ENCODE measurements at regions not wholly inside any gene's neighbourhood (a gene's known extent, or its start where the extent isn't known, plus 50 kb on each side); places are given as distances from the start of the nearest gene placed in this dataset.
"Not testable (repeated sequence)": the region's sequence is repeated elsewhere in the genome, so short reads cannot be mapped to it uniquely, and the experiment has no call there.

DNA sequence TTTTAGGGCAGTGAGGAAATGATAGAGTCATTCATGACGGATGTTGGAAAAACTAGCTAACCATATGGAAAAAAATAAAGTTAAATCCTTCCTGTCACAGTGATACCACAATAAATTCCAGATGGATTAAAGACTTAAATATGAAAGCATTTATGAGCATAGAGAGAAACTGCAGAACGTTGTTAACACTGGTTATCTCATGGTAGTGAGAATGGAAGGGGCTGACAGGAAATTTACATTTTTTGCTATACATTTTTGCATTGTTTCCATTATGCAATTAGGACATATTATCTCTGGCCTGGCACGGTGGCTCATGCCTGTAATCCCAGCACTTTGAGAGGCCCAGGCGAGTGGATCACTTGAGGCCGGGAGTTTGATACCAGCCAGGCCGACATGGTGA is 130.5 kb upstream of the VOPP1 start:
- DNase-seq (ENCODE audit: low read depth): not testable (repeated sequence)

DNA sequence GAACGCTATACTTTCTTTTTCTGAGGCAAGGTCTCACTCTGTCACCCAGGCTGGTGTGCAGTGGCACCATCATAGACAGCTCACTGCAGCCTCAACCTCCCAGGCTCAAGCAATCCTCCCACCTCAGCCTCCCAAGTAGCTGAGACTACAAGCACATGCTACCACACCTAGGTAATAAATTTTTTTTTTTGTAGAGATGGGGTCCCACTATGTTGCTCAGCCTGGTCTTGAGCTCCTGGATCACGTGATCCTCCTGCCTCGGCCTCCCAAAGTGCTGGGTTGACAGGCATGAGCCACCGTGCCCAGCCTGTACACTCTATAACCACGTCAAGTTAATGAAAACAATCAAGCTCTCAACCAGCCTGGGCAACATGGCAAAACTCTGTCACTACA is 127.1 kb upstream of the VOPP1 start:
- DNase-seq (ENCODE audit: low read depth): not testable (repeated sequence)

DNA sequence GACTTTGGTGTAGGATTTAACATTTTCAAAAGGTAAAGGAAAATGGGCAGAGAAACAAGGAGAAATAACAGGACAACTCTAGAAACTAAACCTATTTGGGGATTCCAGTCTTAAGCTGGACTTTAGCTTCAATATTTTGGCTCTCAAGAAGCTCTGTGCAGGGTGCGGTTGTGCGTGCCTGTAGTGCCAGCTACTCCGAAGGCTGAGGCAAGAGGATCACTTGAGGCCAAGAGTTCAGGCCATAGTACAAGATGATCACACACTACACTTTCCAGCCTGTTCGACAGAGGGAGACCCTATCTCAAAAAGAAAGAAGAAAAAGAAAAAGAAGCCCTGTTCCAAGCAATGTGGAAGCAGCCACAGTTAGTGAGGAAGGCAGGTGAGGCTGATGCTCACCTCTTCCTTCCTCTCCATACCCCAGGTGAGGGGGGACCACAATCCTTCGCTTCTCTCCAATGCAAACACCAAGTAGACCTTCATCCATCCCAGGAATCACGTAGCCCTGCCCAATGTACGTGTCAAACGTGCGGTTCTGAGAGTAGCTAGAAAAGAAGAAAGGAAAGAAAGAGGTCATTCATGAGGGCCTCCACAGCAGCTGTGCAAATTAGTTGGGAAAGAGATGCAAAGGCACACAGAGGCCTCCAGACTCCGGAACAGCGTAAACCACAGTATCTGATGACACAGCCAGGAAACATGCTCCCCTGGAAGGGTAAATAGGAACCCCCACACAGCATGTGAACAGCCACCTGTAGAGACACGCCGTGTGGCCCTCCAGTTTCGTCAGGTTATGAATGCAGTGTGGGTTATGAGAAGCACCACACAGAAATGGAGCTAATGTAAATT is 126.5 kb upstream of the VOPP1 start:
- not testable (repeated sequence) for DNase-seq (ENCODE audit: low read depth)

DNA sequence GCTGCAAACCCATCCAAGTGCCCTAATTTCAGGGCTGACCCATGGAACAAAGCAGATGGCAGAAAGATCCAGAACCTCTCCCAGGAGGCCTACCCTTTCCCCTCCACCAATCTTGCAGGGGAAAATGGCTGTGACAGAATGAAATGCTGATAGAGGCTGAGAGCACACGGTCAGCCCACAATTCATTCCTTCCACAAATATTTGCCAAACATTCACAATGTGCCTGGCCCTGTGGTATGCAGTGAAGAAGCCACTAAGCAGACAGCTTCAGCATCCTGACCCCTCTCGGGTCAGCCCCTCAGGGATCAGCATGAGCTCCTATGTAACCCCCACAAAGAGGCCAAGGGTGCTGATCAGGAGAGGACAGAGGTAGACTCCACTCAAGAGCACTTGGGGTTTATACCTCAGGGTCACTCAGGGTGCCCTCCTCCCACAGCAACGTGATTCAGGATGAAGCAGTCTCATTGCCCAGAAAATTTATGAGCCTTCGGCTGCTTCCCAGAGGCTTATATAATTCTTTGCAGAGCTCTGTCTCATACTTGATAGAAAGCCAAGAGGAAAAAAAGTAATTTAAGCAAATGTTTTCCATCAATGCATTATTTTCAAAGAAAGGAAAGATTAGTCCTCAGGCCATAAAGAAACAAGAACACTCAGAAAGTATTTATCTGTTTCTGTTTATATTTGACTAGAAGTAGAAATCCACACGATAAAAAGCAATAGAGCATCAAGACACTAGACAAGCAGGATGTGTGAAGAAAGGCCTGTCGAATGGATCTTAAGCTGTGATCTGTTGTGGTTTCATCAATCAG is 123.8 kb upstream of the VOPP1 start:
- peak; percentile 80 for DNase-seq (ENCODE audit: low read depth)

DNA sequence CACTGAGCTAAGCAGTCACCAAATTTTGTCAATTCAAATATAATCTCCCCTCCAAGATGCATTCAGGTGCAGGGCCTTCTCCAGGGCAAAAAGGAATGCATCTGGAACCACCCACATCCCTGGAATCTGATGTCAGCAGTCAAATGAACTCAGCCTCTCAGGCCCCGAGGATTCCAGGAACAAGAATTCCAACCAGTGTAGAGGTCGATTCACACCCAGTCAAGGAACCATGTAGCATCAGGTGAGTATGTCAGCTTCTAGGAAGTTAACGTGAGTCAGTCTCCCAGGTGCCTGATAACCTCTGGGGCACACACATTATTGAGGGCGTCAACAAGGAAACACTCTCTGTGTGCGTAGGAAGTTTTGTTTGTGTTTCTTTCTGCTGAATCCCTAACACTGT is 122.2 kb upstream of the VOPP1 start:
- DNase-seq (ENCODE audit: low read depth): not testable (repeated sequence)

DNA sequence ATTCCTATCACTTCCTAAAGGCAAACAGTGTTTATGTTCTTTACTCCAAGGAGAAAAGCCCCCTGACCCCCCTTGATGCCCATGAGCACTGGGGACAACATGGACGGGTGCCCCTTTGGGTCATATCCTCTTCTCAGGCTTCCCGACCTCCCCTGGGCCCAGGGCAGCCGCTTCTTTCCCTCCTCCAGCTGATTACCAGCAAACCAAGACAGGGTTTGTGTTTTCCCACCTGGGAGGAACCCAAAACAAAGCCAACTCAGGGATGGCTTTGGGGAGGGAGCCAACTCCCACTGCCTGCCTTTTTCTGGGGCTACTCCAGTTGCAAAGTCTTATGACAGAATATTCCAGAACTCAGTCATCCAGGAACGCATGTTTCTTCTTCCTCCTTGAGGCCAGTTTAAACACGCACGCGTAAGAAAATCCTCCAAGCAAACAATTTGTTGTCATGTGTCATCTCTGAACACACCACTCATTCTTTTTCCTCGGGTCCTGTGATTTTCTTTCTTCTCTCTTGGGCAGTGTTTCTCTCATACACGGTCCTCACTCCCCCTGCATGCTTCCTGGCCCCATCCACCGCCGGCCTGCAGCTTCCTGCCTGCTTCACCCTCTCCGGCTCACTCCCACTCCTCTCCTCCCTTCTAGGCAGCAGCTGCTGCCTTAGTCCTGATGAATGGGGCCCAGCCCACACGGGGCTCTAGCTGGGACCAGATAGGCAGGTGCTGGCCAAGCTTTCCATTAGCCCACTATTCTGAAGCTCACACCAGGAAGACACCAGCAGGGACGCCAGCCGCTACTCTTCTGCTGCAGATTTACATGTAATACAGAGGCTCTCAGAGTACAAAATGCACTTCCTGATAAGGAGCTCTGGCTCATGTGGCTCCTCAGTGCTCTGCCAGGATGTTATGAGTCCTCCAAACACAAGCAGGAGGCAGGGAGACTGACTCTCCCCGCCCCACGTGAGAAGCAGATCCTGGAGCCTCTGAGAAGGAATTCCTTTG is 116.7 kb upstream of the VOPP1 start:
- DNase-seq (ENCODE audit: low read depth): peak; percentile 49

DNA sequence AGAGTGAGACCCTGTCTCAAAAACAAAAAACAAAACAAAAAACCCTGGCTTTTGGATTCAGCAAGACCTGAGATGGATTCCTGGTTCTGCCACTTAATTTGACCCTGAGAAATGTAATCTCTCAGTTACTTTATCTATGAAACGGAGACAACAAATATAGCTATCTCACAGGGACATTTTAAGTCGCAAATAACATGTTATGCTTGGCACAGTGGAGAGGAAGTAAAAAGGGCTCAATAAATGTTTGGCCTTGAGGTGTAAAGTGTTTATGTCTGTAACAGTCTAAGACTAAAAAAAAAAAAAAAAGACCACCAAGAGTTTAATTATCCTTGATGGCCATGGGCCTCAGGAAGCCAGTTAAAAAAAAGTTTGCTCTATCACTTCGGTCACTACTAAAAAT is 116.0 kb upstream of the VOPP1 start:
- DNase-seq (ENCODE audit: low read depth): not testable (repeated sequence)

DNA sequence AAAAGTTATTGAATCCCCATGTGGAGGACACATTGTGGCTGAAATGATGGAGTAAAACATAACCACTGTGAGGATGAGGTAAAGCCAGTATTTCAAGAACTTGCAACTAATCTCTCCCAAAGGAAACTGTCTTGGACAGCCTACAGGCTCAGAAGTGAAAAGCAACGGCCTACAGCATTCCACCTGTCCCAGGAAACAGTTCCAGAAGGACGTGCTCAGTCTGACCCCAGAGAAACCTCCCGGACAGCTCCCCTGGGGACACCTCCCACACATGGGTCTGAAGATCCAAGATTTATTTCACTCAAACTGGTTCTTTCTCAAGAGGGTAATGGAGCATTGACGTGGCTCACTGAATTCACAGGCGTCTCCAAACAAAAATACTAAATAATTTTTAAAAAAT is 115.0 kb upstream of the VOPP1 start:
- not testable (repeated sequence) for DNase-seq (ENCODE audit: low read depth)

DNA sequence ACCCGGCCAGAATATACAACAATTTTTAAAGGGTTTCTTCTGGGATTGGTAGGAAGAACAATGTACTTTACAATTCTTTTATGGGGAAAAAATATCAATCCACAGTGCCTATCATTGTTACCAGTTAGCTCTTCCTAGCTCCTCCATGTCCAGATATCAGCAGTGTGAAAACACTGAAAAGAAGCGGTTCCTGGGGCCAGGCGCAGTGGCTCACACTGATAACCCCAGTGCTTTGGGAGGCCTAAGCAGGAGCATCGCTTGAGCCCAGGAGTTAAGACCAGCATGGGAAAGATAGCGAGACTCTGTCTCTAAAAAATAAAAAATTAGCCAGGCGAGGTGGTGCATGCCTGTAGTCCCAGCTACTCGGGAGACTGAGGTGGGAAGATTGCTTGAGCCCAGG is 114.5 kb upstream of the VOPP1 start:
- not testable (repeated sequence) for DNase-seq (ENCODE audit: low read depth)

DNA sequence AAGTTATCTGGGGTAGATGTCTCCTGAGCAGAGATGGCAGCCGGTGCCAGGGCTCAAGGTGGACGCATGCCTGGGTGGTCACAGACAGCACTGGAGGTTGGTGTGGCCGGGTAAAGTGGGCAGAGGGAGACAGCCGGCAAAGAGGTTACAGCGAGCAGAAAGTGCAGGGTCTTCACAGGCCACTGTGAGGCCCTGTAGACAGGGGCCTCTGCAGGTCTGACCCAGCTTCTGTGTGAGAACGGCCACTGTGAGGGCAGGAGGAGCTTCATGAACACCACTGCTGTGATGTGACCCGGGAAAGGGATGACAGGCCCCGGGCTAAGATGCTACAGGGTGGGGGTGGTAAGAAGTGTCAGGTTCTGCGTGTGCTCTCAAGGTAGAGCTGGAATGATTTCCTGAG is 111.2 kb upstream of the VOPP1 start:
- not testable (repeated sequence) for DNase-seq (ENCODE audit: low read depth)

DNA sequence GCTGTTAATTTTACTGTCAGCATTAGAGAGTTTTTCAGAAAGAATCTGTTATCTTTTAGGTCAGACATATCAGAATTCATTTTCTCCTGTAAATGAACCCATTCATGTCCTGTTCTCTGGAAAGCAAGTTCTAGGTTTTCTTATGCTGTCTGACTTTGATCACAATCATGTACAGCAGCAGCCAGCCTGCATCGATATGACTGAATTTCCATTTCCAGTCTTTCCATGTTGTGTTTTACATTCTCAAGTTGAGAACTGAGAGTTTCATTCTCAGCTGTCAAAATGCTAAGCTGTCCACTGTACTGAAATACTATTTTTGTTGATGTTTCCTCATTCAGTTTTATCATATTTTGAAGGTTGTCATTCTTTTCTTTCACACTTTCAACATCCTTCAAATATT is 103.3 kb upstream of the VOPP1 start:
- DNase-seq (ENCODE audit: low read depth): not testable (repeated sequence)

DNA sequence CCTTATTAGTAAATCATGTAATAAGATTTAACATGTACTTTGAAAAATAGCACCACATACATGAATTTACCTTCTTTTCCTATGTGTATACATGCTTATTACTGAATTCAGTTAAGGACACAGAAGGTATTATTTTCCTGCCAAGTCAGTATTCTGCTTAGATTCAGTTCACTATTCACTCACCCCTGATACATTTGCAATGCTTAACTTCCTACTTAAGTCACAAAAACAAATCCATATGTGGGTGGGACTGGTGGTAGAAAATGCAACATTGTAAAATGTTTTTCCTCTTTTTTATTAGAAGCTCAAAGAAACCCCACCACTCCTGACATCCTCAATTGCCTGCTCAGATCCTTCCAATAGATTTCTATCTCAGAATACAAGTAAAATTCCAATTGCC is 101.2 kb upstream of the VOPP1 start:
- DNase-seq (ENCODE audit: low read depth): not testable (repeated sequence)

DNA sequence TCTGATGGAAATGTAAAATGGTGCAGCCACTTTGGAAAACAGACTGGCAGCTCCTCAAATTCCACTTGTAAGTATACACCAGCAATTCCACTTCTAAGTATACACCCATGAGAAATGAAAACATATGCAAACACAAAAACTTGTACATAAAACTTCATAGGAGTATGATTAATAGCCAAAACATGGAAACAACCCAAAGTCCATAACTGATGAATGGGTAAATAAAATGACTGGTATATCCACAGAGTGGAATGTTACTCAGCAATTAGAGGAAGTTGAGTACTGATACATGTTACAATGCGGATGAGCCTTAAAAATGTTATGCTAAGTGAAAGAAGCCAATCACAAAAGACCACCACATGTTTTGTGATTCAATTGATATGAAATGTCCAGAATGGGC is 99.8 kb upstream of the VOPP1 start:
- not testable (repeated sequence) for DNase-seq (ENCODE audit: low read depth)

DNA sequence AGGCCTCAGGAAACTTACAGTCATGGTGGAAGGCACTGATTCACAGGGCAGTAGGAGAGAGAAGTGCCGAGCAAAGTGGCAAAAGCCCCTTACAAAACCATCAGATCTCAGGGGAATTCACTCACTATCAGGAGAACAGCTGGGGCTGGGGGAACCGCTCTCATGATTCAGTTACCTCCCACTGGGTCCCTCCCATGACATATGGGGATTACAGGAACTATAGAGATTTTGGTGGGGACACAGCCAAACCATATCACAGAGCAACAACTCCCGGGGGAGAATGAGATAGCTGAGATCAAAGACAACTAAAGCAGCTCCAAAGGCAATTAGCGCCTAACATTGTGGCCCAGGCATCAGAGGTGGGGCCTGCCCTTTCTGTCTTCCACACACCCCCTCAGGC is 85.4 kb upstream of the VOPP1 start:
- DNase-seq (ENCODE audit: low read depth): no peak

DNA sequence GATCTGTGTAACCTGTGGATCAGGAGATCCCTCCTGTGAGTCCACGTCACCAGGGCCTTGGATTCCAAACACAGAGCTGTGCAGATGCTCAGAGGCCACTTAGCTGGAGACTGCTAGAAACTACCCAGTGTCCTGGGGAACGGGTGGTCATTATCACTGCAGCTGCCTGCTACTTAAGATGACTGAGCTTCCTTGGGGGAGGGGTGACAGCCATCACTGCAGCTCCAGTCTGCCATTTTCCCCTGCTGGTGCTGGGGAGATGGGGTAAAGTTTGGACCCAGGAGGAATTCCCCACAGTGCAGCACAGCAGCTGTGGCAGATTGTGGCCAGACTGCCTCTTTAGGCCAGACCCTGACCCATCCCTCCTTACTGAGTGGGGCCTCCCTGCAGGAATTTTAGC is 78.8 kb upstream of the VOPP1 start:
- DNase-seq (ENCODE audit: low read depth): no peak

DNA sequence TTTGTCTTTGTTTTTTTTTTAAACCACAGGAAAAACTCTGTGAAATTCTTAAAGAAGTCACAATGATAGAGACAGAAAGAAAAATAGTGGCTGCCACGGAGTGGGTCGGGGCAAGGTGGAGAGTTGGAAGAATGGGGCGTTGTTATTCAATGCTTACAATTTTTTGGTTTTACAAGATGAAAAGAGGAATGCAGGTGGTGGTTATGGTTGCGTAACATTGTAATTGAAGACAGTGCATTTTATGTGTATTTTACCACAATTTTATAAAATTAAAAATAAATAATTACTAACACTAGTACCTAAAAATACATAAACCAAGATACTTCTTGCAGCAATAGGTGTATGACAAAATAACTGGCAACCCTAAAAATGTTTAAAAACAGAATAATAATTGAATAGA is 76.9 kb upstream of the VOPP1 start:
- DNase-seq (ENCODE audit: low read depth): no peak

DNA sequence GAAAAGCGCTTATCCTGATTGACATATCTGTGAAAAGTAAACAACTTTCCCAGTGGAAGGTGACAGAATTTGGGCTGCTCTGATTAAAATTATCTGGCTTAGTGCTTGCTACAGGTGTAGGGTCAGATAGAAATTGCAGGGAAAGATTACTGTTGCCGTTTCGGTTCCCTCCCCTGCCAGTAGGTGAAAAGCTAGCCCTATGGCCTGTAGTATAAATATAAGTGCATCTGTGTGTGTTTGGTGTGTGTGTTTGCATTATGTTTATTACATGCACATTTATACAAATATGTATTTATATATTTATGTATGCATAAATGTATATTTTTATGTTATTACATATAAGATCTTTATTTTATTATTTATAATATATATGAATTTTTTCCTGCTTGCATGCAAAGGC is 72.3 kb upstream of the VOPP1 start:
- no peak for DNase-seq (ENCODE audit: low read depth)

DNA sequence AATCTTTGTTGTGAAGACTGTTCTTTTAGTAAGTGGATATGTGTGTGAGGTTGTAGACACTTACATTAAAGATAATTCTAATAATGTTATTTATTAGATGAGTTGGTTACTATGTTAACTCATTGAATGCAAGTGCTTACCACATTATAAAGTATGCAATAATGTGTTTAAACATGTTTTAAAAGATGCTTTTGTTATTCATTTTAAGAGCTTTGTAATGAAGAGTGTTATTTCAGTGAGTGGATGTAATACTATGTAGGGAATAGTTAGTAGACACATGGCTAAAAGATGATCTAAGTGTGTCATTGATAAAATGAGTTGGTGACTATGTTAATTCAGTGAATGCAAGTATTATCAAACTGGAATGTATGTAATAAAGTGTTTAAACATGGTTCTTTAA is 70.0 kb upstream of the VOPP1 start:
- no peak for DNase-seq (ENCODE audit: low read depth)

DNA sequence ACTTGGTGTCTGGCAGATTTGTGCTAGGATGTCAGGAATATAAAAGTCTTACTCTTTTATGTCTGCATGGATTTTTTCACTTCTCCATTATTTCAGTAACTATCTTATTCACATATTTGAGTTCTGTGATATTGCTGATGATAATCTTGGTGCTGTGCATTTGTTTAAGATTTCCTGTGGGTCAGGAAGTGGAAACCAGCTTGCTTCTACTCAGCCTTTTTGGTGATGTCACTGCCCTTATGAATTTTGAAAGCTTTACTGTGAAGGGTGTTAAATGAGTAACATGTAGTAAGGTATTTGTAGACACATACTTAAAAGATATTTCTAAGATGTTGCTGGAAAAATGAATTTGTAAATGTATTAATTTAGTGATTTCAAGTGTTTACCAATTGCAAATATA is 69.5 kb upstream of the VOPP1 start:
- no peak for DNase-seq (ENCODE audit: low read depth)

DNA sequence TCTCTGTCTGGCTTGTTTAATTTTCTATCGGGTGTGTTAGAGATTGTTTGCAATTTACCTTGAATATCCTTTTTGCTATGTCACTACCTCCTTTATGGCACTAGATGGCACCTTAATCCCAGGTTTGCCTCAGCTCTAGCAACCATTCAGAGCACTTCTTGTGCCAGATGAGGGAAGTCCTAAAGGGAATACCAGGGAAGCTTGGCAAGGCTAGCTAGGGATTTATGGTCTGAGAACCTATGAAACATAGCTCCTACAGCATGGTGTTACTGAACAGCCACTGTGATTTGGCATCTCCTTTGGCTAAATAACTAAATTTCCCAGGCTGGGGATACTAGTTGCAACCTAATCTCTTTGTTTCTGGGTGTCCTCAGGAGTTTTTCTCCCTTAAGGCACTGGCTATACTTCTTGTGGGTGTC is 69.0 kb upstream of the VOPP1 start:
- peak; percentile 80 for DNase-seq (ENCODE audit: low read depth)

DNA sequence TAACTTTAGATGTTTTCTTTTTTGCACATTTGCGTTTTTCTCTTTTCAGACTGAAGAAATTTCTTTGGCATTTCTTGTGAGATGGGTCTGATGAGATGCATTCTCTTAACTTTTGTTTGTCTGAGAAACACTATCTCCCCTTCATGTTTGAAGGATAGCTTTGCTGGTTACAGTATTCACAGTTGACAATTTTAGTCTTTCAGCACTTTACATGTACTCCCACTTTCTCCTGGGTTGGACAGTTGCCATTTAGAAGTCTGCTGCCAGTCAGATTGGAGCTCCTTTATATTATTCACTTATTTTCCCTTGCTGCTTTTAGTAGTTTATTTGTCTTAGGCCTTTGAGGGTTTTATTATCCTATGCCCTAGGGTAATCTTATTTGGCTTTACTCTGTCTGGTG is 67.3 kb upstream of the VOPP1 start:
- DNase-seq (ENCODE audit: low read depth): no peak

DNA sequence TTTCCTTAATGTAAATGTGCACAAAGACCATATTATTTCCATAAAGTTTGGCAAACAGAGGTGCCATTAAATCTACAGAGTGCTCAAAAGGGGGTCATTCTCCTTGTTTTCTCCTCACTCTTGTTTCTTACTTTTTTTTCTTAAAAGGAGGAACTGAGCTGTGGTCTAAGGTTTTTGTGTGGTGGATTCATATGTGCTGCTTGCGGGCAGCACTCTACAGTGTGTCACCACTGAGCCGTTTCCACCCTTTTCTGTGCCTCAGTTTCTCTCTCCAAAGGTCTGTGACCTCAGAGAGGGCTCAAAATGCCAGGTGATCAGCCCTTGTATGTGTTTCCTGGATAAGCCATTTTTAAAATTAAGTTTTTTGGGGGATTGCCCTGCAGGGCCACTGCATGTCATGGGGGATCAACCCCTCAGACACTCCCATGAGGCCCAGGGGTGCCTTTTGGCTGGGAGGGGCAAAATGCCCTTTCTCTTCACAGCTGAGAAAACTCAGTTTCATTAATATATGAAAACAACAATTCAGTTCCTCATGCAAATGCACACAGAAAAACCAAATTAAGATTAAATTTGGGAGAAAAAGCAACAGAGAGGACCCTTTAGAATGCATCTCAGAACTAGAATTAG is 56.9 kb upstream of the VOPP1 start:
- no peak for DNase-seq (ENCODE audit: low read depth)

Data from GM04504 (cell line).